ENCODE measurements at regions not wholly inside any gene's neighbourhood (a gene's known extent, or its start where the extent isn't known, plus 50 kb on each side); places are given as distances from the start of the nearest gene placed in this dataset.

GRCh38 chr2:104078431-104079157 lies 775.3 kb upstream of the POU3F3 start:
- TF ChIP-seq POLR2A (IDR thresholded peaks at IDR 0.05) (no peak), CTCF (IDR thresholded peaks at IDR 0.05) (no peak)

All from uterus (tissue), 2 donors.